ENCODE measurements at regions not wholly inside any gene's neighbourhood (a gene's known extent, or its start where the extent isn't known, plus 50 kb on each side); places are given as distances from the start of the nearest gene placed in this dataset.

GRCh38 chr5:167616043-167616890, 675.2 kb upstream of the WWC1 start:
- DNase-seq, result no peak

DNA sequence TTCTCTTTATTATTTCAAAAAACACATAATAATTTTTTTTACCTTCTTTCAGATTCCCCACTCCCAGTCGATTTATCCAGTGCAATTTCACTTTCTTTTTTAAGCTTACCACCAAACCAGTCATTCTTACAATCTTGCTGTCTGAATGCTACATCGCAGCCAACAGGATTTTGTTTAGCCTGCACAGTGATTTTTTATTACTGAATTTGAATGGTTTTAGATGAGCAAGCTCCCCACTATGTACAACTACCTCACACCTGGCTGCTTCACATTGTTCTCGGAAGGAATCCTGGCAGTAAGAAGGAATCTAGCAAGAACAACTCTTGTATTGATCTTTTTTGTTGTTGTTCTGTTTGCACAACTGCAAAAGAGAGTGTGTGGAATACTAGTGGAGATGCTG, 668.1 kb upstream of the WWC1 start:
- DNase-seq, result no peak

DNA sequence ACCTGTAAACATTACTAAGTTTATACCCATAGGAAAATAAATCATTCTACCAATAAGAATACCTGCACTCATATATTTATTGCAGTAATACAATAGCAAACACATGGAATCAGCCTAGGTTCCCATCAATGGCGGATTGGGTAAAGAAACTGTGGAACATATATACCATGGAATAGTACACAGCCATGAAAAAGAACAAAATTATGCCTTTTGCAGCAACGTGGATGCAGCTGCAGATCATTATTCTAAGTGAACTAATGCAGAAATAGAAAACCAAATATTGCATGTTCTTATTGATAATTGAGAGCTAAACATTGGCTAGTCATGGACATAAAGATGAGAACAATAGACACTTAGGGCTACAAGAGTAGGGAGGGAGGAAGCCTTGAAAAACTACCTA, 667.4 kb upstream of the WWC1 start:
- no peak for DNase-seq

GRCh38 chr5:167626341-167627123, 664.9 kb upstream of the WWC1 start:
- DNase-seq, result no peak

- no peak for DNase-seq
Observed at GRCh38 chr5:167629634-167630033, 661.8 kb upstream of the WWC1 start.

DNA sequence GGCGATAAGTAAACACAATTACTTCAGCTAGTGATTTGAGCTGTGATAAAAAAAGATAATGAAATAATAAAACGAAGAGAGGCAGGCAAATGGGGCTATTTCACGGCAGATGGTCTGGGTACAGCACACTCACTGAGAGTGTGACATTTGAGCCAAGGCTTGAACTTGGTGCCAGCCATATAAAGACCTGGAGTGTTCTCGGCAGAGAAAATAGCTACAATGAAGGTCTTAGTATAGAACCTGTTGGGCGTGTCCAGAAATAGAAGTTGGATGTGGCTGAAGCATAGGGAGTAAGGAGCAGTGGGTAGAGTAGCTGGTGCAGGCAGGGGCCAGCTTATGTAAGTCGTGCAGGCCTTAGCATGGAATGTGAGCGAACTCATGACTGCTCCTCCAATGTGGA, 660.3 kb upstream of the WWC1 start:
- DNase-seq, result no peak

DNA sequence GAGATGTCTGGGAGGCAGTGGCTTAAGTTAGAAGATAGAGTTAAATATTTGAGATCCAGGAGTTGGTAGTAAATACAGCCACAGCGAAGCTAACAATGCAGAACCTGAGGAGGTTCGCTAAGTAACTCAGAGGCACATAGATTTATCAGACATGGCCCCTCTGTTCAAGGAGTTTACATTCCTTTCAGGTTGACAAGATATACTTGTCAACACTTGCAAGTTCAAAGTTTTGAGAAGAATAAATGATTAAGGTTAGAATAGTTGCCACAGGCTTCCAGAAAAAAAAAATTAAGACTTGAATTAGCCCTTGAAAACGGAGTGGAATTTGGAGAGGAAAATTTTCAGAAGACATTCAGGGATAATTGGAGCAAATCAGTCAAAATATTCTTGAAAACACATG, 658.3 kb upstream of the WWC1 start:
- DNase-seq, result no peak

- DNase-seq, result no peak
Observed at GRCh38 chr5:167633931-167634341, 657.5 kb upstream of the WWC1 start.

- no peak for DNase-seq
Observed at GRCh38 chr5:167634432-167634831, 657.0 kb upstream of the WWC1 start.

GRCh38 chr5:167638816-167639215, 652.6 kb upstream of the WWC1 start:
- DNase-seq, result no peak

- no peak for DNase-seq
Observed at GRCh38 chr5:167639273-167639672, 652.2 kb upstream of the WWC1 start.

DNA sequence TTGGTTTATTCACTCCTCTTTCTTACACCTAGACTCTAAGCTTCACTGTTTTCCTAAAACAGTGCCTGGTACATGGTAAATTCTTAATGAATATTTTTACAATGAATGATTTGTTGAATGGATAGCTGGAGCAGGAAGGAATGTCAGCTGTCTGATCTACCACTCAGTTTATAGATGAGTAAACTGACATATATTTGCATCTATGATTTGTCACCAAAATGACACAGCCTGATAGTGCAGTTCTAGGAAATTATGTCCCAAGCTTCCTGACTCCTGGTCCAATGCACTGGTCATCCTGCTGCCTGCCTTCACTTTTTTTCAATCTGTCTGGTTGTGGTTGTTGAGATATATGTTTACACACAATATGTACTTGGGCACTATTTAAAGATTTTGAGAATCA, 651.7 kb upstream of the WWC1 start:
- DNase-seq, result no peak

DNA sequence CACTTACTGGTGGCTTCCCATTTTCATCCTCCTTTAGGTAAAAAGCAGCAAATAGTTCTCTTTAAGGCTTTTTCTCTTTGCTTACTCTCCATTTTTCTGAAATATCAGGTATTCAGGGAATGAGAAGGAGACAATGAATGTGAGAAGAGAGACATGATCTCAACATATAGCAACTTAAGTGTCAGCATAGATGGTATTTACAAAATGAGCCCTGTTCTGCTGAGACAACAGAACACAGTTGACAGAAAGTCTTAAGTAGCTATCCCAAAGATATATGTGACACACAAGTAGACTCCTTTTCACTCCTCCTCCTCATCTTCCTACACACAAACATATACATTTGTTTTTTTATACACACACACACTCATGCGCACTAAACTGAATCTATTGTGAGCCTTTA, 649.3 kb upstream of the WWC1 start:
- no peak for DNase-seq

DNA sequence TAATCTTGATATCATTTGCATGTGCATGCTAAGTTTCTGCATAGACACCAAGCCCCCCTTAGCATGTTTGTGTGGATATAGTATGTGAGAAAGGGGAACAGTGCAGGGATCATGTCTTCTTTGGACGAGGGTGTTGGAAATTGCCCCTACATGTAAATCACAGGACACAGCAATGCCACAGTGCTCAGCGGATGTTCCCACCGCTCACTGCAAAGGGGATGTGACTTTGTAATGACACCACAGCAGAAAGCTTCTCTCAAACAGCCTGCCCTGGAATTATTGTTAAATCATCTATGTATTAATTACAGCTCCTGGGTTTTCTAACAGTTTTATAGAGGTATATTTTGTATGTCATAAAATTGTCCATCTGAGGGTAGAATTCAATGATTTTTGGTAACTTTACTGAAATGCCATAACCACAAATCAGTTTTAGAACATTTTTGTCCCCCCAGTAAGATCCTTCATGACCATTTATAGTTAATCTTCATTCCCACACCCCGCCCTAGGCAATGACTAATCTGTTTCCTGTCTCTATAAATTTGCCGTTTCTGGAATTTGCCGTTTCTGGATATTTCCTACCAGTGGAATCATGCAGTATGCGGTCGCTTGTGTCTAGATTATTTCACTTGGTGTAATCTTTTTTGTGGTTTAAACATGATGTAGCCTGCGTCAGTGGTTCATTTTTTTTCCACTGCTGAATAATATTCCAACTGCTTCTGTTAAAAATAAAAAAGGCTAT, 648.5 kb upstream of the WWC1 start:
- DNase-seq, result no peak

GRCh38 chr5:167643631-167644280, 647.7 kb upstream of the WWC1 start:
- DNase-seq, result no peak

DNA sequence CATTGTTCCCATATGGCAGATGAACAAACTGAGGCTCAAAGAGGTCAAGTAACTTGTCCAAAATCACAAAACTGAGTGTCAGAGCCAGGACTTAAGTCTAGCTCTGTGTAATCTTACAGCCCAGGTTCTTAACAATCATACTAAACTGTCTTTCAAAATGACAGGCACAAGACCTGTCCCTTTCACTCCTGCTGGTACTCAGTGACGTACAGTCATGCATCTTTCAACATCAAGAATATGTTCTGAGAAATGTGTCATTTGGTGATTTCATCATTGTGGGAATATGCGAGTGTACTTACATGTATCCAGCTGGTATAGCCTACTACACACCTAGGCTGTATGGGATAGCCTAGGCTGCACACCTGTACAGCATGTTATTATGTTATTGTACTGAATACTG, 646.8 kb upstream of the WWC1 start:
- DNase-seq, result no peak

DNA sequence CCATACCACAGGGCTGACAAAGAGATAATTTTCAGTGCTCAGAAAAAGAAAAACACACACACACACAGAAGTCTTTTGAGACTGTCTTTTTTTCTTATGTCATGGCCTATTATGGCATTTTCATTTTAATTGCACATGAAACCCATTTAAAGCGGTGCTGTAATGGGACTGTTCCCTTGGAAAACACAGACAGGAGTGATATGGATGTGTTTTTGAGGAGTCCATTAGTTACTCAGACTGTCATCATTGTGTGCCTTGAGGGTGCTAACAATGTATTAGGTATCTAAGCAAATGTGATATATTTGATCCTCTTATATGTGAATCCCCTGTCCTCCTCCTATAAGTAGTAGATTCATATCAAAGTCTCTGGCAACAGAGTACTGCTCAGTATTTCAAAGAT, 642.0 kb upstream of the WWC1 start:
- DNase-seq, result no peak

DNA sequence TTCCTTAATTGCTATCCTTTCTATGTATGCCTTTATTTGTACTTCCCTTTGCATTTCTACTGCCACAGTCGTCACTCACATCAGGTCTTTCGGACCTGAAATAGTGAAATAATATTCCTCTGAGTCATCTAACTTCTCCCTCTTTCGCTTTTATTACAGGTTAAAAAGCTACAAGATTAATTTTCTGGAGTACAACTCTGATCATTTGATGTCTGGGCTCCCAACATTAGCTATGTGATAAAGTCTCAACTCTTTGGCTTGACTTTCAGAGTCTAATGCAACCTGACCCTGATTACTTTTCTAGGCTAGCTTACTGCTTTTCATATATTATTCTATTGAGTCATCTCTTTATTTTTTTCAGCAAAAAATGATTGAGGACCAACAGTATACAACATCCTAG, 638.8 kb upstream of the WWC1 start:
- DNase-seq, result no peak

- DNase-seq, result no peak
Observed at GRCh38 chr5:167653645-167654106, 637.8 kb upstream of the WWC1 start.

- DNase-seq, result no peak
Observed at GRCh38 chr5:167657016-167657415, 634.4 kb upstream of the WWC1 start.

GRCh38 chr5:167658889-167659288, 632.6 kb upstream of the WWC1 start:
- DNase-seq, result no peak

GRCh38 chr5:167661605-167662004, 629.8 kb upstream of the WWC1 start:
- DNase-seq, result no peak

- DNase-seq, result no peak
Observed at GRCh38 chr5:167664222-167664804, 627.1 kb upstream of the WWC1 start.

Measured in activated CD4-positive, alpha-beta T cell treated with anti-CD3 and anti-CD28 coated beads, Interleukin-10, Interleukin-2, amounts not matched to agents 100 ng/mL and 50 ng/mL, durations not matched to agents 16 hours and 8 hours (primary cell).